T-helper 2 cell treated with Interferon-gamma antibody and Interleukin-4, amounts not matched to agents 5 μg/mL and 100 μg/mL, for 36 hours (primary cell): ENCODE measurements at regions not wholly inside any gene's neighbourhood (a gene's known extent, or its start where the extent isn't known, plus 50 kb on each side); places are given as distances from the start of the nearest gene placed in this dataset.

Experiments used
- DNase-seq: peaks from one replicate; pipeline ENCODE4 v3.0.0; 2021; ENCODE audit warnings: low spot score
- H3K27ac Mint-ChIP-seq: one replicate; pipeline ENCODE4 v1.8.0; 2021; ENCODE audit warnings: mild to moderate bottlenecking, mixed read lengths
- H3K27me3 Mint-ChIP-seq: one replicate; pipeline ENCODE4 v1.8.0; 2021; ENCODE audit warnings: low read depth, mixed read lengths
- H3K36me3 Mint-ChIP-seq: one replicate; pipeline ENCODE4 v1.8.0; 2021; ENCODE audit warnings: low read depth, mixed read lengths
- H3K4me1 Mint-ChIP-seq: one replicate; pipeline ENCODE4 v1.8.0; 2021; ENCODE audit warnings: low read depth, mixed read lengths
- H3K4me3 Mint-ChIP-seq: one replicate; pipeline ENCODE4 v1.8.0; 2022; ENCODE audit warnings: mild to moderate bottlenecking, moderate library complexity, mixed read lengths
- H3K9me3 Mint-ChIP-seq: one replicate; pipeline ENCODE4 v1.8.0; 2021; ENCODE audit warnings: mixed read lengths

DNA sequence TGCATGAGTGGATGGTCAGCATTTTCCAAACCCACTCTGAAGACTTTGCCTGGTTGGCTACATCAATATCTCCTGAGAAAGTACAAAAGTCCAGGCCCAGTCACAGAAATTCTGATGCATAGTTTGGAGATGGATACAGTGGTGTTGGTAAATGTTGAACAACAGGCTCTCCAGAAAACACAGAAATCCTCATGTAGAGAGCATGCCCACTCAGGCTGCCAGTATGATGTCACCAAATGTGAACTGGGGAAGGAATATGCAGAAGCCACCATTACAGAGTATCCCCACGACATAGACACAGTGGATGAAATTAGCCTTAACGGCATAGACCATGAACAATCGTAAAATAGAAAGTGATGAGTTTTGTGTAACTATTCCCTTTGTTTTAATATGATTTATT lies 97.1 kb upstream of the NXT1 start:
- Mint-ChIP-seq H3K27me3 (no peaks in the 10 kb centered on the region), H3K27ac (no peak overlapping the region)

DNA sequence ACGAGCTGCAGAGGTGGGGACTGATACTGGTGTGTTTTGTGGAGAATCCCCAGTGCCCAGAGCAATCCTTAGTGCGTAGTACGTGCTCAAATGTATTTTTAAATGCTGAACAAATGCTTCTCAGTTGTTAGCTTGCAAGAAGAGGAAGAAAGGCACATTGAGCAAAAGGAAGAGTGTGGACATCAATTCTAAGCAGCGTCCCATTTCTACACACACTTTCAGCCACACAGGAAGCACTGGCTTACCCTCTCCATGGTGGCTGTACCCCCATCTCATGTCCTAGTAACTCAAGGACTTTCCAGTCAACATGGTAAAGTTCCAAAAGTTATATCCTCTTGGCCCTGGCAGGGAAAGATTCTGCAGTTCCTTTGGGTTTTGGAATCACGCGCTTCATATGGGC lies 98.8 kb upstream of the NXT1 start:
- DNase-seq = no peak
- no peak overlapping the region for H3K4me3 Mint-ChIP-seq
- no peaks in the 10 kb centered on the region for H3K36me3 Mint-ChIP-seq
- H3K27ac Mint-ChIP-seq = no peak overlapping the region
- no peaks in the 10 kb centered on the region for H3K27me3 Mint-ChIP-seq
- H3K9me3 Mint-ChIP-seq = no peaks in the 10 kb centered on the region
- H3K4me1 Mint-ChIP-seq = no peaks in the 10 kb centered on the region

More for the DNA sequence above, 97.1 kb upstream of the NXT1 start:
- no peaks in the 10 kb centered on the region for H3K9me3 Mint-ChIP-seq
- DNase-seq = no peak
- no peak overlapping the region for H3K4me3 Mint-ChIP-seq
- no peaks in the 10 kb centered on the region for H3K4me1 Mint-ChIP-seq
- no peaks in the 10 kb centered on the region for H3K36me3 Mint-ChIP-seq

DNA sequence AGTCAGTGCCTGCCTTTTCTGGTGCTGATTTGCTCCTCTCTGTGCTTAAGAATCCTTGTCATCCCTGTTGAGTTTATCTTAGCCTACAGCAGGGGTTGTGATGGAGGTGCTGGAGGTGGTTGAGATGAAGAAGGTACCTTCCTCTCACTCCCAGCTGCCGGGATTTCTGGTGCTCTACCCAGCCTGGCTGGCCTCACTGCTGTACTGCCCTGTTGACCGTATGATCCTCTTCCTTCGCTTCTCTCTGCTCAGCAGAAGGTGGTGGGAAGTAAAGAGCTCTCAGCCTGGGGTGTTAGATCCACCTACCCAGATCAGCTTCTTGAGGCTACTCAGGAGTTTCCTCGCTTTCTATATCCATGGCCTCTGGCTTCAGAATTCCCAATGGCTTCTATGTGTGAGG lies 101.0 kb upstream of the NXT1 start:
- no peaks in the 10 kb centered on the region for H3K9me3 Mint-ChIP-seq
- no peaks in the 10 kb centered on the region for H3K36me3 Mint-ChIP-seq
- no peak overlapping the region for H3K27ac Mint-ChIP-seq
- no peak for DNase-seq
- H3K27me3 Mint-ChIP-seq = no peaks in the 10 kb centered on the region
- H3K4me1 Mint-ChIP-seq = no peaks in the 10 kb centered on the region
- H3K4me3 Mint-ChIP-seq = no peak overlapping the region

DNA sequence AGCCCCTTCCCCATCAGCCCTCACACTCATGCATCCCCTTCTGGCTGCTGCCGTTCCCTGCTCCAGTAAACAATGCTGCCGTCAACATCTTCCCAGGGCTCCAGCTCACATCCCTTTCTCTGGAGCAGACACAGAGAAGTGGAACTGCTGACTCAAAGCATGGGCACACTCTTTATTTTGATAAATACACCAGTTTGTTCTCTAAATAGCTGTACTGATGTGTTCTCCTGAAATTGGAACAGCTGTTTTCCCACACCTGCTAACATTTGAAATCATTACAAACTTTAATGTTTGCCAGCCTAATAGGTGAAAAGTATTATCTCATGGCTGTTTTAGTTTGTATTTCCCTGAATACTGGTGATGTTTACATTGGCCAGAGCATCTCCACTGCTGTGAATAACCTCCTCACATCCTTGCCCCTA lies 102.1 kb upstream of the NXT1 start:
- H3K27ac Mint-ChIP-seq = no peak overlapping the region
- no peaks in the 10 kb centered on the region for H3K27me3 Mint-ChIP-seq
- DNase-seq = no peak

DNA sequence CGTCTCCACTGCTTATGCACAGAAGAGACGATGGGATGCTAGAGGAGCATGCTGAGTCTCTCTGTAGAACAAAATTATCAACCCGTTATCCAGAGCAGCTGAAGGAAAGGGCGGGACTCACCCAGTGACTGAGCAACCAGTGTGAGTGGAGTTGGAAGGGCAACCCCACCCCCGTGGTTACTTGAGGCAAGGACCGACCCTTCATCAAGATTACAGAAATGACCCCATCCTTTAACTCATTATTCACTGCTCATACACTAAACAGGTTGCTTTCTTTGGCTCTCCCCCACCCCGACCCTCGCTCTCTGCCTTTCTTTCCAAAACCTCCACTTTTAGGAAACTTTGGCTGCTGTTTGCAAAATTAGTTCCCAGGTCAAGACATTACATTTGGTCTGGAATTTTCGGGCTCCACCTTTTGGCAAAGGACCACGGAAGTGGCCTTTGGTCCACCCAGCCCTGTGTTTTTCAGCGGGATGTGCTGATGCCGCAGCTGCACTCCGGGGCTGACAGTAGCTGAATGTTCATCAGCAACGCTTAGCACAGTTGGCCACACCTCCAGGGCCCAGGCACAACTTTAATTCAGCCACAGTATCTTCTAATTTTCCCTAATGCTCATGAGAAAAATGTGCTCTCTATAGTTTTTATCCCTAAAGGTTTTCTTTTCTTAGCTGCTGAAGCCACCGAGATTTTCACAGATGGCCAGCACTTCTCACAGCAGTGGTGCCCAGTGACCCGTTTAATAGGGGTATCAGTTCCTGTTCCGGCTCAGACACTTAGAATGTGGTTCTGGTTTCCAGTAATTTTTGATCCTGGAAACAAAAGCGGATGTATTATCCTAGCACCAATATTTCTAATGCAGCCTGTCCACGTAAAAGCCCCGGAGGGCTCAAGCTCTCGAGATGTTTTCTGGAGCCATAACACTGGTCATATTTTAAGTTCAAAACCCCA lies 103.6 kb upstream of the NXT1 start:
- no peaks in the 10 kb centered on the region for H3K36me3 Mint-ChIP-seq
- H3K4me3 Mint-ChIP-seq = no peak overlapping the region
- no peak for DNase-seq
- no peaks in the 10 kb centered on the region for H3K9me3 Mint-ChIP-seq
- no peaks in the 10 kb centered on the region for H3K27me3 Mint-ChIP-seq
- no peaks in the 10 kb centered on the region for H3K4me1 Mint-ChIP-seq
- H3K27ac Mint-ChIP-seq = no peak overlapping the region

More for the DNA sequence above, 102.1 kb upstream of the NXT1 start:
- no peaks in the 10 kb centered on the region for H3K4me1 Mint-ChIP-seq
- H3K36me3 Mint-ChIP-seq = no peaks in the 10 kb centered on the region
- H3K4me3 Mint-ChIP-seq = no peak overlapping the region
- no peaks in the 10 kb centered on the region for H3K9me3 Mint-ChIP-seq

DNA sequence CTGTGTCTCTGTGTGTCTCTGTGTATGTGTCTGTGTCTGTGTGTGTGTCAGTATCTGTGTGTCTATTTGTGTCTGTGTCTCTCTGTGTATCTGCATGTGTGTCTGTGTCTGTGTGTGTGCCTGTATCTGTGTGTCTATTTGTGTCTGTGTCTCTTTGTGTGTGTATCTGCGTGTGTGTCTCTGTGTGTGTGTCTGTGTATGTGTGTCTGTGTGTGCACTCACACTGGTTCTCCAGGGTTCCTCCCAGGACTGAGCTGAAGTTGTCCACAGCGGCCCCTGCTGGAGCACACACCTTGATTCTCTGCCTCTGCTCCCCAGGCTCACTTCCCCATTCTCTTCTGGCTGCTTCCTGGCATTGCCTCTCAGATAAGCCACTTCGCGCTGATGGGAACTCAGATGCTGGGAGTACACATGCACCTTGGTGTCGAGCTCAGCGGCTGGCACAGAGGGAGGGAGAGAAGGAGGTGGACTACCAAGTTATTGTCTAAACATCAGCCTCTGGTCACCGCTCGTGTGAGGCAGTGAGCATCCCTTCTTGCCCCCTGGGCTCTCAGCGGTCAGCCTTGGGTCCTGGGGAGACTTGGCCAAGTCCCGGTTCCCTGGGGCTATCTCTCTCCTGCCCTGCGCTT lies 104.9 kb upstream of the NXT1 start:
- Mint-ChIP-seq H3K4me3 (no peak overlapping the region), H3K27ac (no peak overlapping the region), H3K36me3 (no peaks in the 10 kb centered on the region), H3K4me1 (no peaks in the 10 kb centered on the region), H3K27me3 (no peaks in the 10 kb centered on the region), H3K9me3 (no peaks in the 10 kb centered on the region)
- no peak for DNase-seq

DNA sequence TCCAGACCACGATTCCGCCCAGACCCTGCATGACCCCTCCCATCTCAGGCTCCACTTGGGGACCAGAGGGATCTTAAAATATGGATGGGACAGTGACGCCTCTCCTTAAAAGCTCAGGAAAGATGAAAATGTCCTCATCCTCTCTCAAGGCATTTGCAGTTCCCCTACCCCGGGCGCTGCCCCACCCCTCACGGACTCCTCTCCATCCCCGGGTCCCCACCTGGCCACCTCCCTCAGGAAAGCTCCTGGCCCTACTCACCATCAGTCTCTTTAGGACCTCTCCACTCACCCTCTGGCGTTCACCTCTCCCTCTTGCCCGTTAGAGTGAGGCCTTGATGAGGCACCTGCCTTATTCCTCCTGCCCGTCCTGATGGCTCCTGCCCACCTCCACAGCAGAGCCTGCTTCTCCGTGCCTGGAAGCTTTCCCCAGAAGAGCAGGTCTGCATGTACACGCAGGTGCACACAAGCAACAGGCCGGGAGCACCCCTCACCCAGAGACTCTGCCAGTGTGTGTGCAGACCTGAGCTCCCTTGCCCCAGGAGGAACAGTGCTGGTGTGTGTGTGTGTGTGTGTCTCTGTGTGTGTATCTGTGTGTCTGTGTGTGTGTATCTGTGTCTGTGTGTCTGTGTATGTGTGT lies 105.6 kb upstream of the NXT1 start:
- Mint-ChIP-seq H3K36me3 (no peaks in the 10 kb centered on the region), H3K4me1 (no peaks in the 10 kb centered on the region), H3K27me3 (no peaks in the 10 kb centered on the region), H3K27ac (no peak overlapping the region), H3K9me3 (no peaks in the 10 kb centered on the region), H3K4me3 (no peak overlapping the region)
- DNase-seq = no peak

DNA sequence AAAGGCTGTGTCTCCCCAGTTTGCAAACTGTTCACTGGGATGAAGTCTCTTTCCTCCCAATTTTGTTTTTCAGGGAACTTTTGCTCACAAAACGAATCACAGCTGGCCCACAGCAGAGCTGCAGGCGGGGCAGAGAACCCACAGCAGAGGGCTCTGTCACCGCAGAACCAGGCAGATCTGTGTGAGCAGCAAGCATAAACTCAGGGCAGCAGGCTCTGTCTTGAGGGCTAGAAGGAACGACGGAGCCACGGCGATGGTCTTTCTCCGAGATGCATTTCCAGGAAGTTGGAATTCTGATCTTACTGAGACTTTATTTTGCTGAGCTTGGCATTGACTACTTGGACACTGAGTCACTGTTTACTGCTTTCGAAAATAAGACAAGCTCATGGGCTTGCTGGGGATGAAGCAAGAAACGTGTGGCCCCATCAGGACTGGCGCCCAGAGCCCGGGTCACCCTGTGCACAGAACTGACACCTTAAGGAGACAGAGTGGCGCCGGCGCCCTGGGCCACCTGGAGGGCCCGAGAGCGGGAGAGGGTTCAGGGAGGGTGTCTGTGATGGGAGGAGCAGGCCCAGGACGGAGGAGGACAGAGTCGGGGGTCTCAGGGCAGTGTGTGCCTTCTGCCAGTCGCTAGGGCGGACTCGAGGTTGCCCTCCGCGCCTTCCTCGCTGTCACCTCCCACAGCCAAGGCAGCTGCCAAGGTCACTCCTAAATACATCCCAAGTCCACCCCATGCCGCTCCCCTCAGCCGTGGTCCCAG lies 106.3 kb upstream of the NXT1 start:
- Mint-ChIP-seq H3K4me1 (no peaks in the 10 kb centered on the region), H3K27ac (no peak overlapping the region), H3K9me3 (peaks cover 6% of the 10 kb centered on the region), H3K4me3 (no peak overlapping the region), H3K36me3 (no peaks in the 10 kb centered on the region), H3K27me3 (no peaks in the 10 kb centered on the region)
- no peak for DNase-seq

DNA sequence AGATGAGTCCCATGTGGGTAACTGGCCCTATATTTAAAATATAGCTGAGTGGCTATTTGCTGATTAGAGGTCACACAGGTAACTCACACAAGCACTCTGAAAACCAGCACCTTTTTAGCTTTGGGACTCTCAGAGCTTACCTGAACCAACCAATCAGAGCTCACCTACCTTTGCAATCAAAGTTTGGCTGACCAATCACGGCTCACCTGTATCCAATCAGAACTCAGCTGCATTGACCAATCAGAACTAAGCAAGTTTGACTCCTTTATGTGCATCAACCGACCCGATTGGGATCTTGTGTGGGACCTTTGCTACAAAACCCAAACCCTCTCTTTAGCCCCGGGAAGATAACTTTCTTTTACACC lies 106.8 kb upstream of the NXT1 start:
- H3K36me3 Mint-ChIP-seq = no peaks in the 10 kb centered on the region
- peaks cover under 1% of the 10 kb centered on the region for H3K27me3 Mint-ChIP-seq
- H3K4me3 Mint-ChIP-seq = no peak overlapping the region
- no peaks in the 10 kb centered on the region for H3K4me1 Mint-ChIP-seq
- no peak for DNase-seq
- no peak overlapping the region for H3K27ac Mint-ChIP-seq
- H3K9me3 Mint-ChIP-seq = peaks cover 6% of the 10 kb centered on the region

DNA sequence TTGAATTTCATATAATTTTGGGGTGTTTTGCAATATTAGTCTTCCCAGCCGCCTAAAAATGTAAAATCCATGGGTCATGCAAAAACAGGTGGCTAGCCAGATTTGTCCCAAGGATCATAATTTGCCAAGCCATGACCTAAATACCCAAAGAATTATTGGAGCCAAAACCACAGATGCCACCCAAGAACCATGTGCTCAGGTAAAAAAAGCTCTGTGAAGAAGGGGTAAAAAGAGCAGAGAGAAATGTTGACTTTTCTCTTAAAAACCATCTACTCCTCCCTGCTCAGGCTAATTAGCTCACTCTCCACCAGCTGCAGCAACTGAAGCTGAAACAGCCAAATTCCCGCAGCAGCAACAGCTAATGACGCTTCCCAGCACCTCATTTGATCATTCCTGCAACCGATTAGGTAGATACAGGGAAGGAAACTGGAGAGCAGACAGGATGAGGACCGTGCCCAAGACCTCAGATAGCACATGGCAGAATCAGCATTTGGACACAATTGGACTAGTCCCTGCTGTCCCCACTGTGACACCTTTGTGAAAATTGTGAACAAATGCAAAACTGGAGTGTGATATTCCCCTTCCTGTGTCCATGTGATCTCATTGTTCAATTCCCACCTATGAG lies 107.9 kb upstream of the NXT1 start:
- no peak overlapping the region for H3K4me3 Mint-ChIP-seq
- peaks cover 6% of the 10 kb centered on the region for H3K9me3 Mint-ChIP-seq
- H3K27ac Mint-ChIP-seq = no peak overlapping the region
- H3K27me3 Mint-ChIP-seq = peaks cover 6% of the 10 kb centered on the region
- H3K4me1 Mint-ChIP-seq = no peaks in the 10 kb centered on the region
- H3K36me3 Mint-ChIP-seq = no peaks in the 10 kb centered on the region
- DNase-seq = no peak

DNA sequence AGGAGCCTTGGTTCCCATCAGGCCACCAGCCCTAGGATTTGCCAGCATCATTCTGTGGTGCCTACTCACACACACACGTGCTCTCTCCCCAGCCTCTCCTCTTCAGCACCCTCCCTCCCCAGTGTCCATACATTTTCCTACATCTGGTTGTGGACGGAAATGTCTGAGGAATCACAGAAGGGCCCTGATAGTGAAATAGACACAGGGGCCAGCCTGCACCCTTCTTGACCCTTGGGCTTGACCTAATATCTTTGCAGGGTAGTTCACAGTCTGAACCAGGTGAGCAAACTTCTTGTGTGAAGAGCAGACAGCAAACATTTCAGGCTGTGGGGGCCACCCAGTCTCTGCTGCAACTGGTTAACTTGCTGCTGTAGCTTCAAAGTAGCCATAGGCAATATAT lies 108.5 kb upstream of the NXT1 start:
- H3K36me3 Mint-ChIP-seq = no peaks in the 10 kb centered on the region
- peaks cover 6% of the 10 kb centered on the region for H3K9me3 Mint-ChIP-seq
- H3K4me1 Mint-ChIP-seq = no peaks in the 10 kb centered on the region
- DNase-seq = no peak
- H3K27ac Mint-ChIP-seq = no peak overlapping the region
- no peak overlapping the region for H3K4me3 Mint-ChIP-seq
- peaks cover 10% of the 10 kb centered on the region for H3K27me3 Mint-ChIP-seq

DNA sequence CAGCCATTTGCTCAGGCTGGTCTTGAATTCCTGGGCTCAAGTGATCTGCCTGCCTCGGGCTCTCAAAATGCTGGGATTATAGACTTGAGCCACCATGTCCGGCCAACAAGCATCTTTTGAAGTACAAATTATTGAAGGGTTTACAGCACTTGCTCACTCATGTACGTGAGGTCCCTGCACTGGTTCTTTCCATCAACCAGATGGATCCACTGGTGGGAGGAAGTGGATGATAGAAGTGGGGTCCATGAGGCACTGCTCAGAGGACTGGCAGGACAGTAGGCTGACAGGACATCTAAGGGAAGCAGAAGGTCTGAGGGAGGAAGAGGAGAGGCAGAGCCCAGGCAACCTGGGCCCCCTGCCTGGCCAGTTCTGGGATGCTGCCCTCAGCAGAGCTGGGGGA lies 109.2 kb upstream of the NXT1 start:
- Mint-ChIP-seq H3K27me3 (peaks cover 10% of the 10 kb centered on the region), H3K4me1 (no peaks in the 10 kb centered on the region), H3K9me3 (peaks cover 6% of the 10 kb centered on the region), H3K36me3 (no peaks in the 10 kb centered on the region), H3K27ac (no peak overlapping the region), H3K4me3 (no peak overlapping the region)
- DNase-seq = no peak

DNA sequence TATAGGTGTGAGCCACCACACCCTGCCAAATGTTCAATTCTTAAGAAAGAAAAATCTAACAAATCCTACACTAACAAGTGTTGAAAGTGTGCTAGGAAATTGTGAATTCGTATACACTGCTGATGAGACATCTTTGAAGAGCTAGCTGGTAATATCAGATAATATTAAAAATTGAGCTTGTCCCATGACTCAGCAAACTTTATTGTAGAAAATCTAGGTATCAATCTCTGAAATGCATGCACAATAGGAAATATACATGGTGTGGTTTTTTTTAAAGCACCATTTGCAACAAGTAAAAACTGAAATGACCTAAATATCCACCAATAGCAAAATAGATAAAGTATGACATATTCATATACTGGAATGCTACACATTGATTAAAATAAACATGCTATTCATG lies 110.1 kb upstream of the NXT1 start:
- DNase-seq = no peak
- peaks cover 10% of the 10 kb centered on the region for H3K27me3 Mint-ChIP-seq
- H3K36me3 Mint-ChIP-seq = no peaks in the 10 kb centered on the region
- H3K4me3 Mint-ChIP-seq = no peak overlapping the region
- H3K27ac Mint-ChIP-seq = no peak overlapping the region
- no peaks in the 10 kb centered on the region for H3K4me1 Mint-ChIP-seq
- peaks cover 6% of the 10 kb centered on the region for H3K9me3 Mint-ChIP-seq
